GM12874 (cell line): ENCODE measurements at regions not wholly inside any gene's neighbourhood (a gene's known extent, or its start where the extent isn't known, plus 50 kb on each side); places are given as distances from the start of the nearest gene placed in this dataset.

ENCODE experiments used
- TF ChIP-seq, protein P1 (sequence below): IDR thresholded peaks from 2 replicates; pipeline ENCODE4 v1.5.1; 2011; ENCODE audit warnings: low read depth, mild to moderate bottlenecking, control low read depth, low read length, moderate library complexity; ENCODE audit not compliant: insufficient read depth

GRCh38 chr2:4029081-4029480, 325.7 kb downstream of the DCDC2C start:
- TF ChIP-seq, protein P1, sequence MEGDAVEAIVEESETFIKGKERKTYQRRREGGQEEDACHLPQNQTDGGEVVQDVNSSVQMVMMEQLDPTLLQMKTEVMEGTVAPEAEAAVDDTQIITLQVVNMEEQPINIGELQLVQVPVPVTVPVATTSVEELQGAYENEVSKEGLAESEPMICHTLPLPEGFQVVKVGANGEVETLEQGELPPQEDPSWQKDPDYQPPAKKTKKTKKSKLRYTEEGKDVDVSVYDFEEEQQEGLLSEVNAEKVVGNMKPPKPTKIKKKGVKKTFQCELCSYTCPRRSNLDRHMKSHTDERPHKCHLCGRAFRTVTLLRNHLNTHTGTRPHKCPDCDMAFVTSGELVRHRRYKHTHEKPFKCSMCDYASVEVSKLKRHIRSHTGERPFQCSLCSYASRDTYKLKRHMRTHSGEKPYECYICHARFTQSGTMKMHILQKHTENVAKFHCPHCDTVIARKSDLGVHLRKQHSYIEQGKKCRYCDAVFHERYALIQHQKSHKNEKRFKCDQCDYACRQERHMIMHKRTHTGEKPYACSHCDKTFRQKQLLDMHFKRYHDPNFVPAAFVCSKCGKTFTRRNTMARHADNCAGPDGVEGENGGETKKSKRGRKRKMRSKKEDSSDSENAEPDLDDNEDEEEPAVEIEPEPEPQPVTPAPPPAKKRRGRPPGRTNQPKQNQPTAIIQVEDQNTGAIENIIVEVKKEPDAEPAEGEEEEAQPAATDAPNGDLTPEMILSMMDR, result no peak

GRCh38 chr2:4039896-4040295, 336.5 kb downstream of the DCDC2C start:
- TF ChIP-seq, protein P1, result no peak

DNA sequence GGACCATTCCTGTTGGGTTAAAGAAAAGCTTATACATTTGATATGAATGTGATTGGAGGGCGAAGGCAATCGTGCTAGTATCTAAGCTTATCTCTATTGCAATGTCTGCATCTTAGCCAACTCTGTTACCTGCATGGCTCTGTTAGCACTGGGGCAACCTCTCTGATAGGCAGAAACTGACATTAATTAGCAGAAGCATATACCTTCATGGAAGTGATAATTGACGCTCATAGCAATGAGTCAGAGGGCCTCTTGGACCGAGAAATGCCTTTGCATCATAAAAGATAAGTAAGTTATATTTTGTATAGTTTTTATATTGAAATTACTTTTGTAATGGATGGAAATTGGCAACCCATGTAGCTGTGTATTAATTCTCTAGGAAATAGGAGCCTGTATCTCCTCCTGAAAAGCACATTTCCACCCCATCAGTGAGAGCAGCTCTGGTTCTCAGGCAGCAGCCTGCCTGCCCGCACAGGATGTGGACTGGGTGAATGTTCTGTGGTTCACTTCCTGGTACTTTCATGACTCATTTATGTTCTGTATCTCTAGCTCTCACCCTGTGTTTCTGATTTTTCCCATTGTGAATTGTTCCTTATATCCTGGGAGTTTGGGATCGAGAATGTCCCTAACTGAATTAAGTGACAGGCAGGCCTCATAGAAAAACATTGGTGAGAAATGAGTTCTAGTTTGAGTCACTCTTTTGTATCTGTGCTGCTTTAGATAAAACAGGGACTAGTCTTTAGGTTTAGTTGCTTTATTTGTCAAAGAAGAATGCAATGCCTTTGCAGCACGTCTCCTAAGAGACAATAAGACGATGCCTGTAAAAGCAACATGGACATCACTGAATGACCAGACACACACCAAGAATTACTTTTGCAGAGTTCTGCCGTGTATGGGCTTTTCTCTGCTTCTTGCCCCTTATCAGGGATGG, 344.9 kb downstream of the DCDC2C start:
- TF ChIP-seq, protein P1, result no peak

DNA sequence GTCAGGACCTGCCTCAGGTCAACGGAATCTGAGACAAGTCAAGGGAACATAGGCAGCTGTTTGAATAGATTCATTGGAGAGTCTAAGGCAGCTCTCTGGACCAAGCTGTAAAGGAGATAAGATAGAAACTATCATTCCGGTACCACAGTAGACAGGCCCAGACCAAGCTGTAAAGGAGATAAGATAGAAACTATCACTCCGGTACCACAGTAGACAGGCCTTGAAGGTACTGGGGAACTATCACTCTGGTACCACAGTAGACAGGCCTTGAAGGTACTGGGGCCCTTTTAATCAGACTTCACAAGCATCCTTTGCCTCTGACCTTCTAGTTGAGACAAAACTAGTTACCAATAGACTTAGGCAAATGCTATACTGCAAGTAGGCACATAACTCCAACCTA, 346.1 kb downstream of the DCDC2C start:
- TF ChIP-seq, protein P1, result no peak

- TF ChIP-seq, protein P1, result no peak
Observed at GRCh38 chr2:4053769-4054493, 350.6 kb downstream of the DCDC2C start.

GRCh38 chr2:4066217-4066616, 362.8 kb downstream of the DCDC2C start:
- TF ChIP-seq, protein P1, result no peak

DNA sequence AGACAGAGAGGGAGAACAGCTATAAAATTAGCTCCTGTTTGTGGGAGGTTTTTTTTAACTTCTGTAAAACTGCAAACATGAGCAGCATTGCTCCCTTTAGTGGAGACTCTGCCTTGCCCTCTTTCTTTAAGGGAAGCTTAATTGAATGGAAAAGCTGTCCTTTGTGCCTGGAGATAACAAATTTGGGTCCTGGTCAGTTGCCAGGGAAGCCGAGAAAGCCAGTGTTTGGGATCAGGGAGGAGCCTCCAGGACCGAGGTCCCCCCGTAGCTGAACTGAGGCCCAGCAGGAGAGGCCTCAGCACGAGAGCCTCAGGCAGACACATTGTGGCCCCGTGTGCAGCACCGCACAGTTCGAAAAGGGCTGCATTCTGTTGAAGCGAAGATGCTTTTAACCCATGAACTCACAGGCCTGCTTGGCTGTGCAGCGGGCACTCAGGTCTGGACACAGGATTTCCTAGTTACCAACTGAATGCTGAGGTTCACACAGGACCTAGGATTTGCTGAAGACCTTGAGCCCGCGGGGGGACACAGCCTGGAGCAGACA, 369.7 kb downstream of the DCDC2C start:
- TF ChIP-seq, protein P1, result no peak
